RWPE2 (cell line): ENCODE measurements at regions not wholly inside any gene's neighbourhood (a gene's known extent, or its start where the extent isn't known, plus 50 kb on each side); places are given as distances from the start of the nearest gene placed in this dataset.

Source experiments
- ATAC-seq: fragments of 200-7000 bp; cut with Tn5 transposase; 3 replicates; pipeline ENCODE4 v1.9.1; 2021; ENCODE audit warnings: low read depth
- DNase-seq: peaks from one replicate; pipeline ENCODE4 v3.0.0-alpha.2; 2020; ENCODE audit warnings: low spot score
- H3K27ac ChIP-seq: fragments of 450-650 bp; 2 replicates; pipeline ENCODE4 v1.5.1; 2017; ENCODE audit warnings: mild to moderate bottlenecking; ENCODE audit not compliant: poor library complexity, severe bottlenecking
- H3K27me3 ChIP-seq: fragments of 250-450 bp; sonication (Bioruptor Pico); 2 replicates; pipeline ENCODE4 v1.5.1; 2021; ENCODE audit warnings: mild to moderate bottlenecking, moderate library complexity; ENCODE audit not compliant: insufficient read depth, poor library complexity, severe bottlenecking
- H3K36me3 ChIP-seq: fragments of 250-450 bp; sonication (Bioruptor Pico); 2 replicates; pipeline ENCODE4 v1.5.1; 2020; ENCODE audit warnings: low read depth, mild to moderate bottlenecking, moderate library complexity
- H3K4me1 ChIP-seq: fragments of 250-450 bp; sonication (Bioruptor Pico); 2 replicates; pipeline ENCODE4 v1.5.1; 2021; ENCODE audit warnings: mild to moderate bottlenecking, moderate library complexity; ENCODE audit not compliant: insufficient read depth, poor library complexity, severe bottlenecking
- H3K4me3 ChIP-seq: fragments of 250-450 bp; sonication (Bioruptor Pico); 2 replicates; pipeline ENCODE4 v1.5.1; 2021; ENCODE audit warnings: mild to moderate bottlenecking, moderate library complexity; ENCODE audit not compliant: severe bottlenecking
- H3K9me3 ChIP-seq: fragments of 250-450 bp; sonication (Bioruptor Pico); 2 replicates; pipeline ENCODE4 v1.5.1; 2021; ENCODE audit warnings: mild to moderate bottlenecking, moderate library complexity; ENCODE audit not compliant: severe bottlenecking
- TF ChIP-seq, protein P1 (sequence below): fragments of 450-650 bp; IDR thresholded peaks from one replicate; pipeline ENCODE4 v1.5.1; 2017; ENCODE audit warnings: mild to moderate bottlenecking, moderate library complexity; ENCODE audit not compliant: poor library complexity, severe bottlenecking

DNA sequence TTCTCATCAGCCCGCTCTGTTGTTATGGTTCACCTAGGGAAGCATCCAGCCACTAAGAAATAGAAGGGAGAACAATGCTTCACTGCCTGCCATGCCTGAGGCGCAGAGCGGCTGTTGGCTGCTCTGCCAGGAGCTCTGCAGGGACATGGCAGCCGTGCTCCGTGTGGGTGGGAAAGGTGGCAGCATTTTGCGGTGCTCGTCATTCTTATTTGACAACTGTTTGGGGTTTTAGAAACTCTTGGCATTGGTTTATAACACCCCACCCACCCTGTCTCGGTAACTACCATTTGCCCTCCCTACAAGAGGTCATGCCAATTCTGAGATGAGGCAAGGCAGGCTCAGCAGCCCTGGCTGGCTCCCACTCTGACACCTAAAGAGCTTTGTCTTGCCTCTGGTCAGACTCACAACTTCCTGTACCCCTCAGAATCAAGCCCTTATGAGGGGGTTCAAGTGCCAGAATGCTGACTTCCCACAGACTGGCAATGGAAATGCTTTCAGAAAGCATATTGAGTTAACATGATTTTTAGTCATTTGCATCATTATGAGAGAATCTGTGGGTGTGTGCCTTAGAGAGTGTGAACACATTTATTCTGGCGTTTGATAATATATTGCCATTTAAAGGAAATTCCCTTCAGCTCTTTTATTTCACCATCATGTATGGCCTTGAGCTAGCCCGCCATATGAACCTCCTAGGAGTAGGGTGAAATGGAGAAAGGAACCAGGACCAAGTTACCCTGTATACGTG, 288.0 kb upstream of the ANKRD55 start:
- no peak for ATAC-seq
- H3K4me1 ChIP-seq: peaks cover 27% of the 10 kb centered on the region
- H3K4me3 ChIP-seq: no peak overlapping the region
- no peaks in the 10 kb centered on the region for H3K9me3 ChIP-seq
- TF ChIP-seq, protein P1, sequence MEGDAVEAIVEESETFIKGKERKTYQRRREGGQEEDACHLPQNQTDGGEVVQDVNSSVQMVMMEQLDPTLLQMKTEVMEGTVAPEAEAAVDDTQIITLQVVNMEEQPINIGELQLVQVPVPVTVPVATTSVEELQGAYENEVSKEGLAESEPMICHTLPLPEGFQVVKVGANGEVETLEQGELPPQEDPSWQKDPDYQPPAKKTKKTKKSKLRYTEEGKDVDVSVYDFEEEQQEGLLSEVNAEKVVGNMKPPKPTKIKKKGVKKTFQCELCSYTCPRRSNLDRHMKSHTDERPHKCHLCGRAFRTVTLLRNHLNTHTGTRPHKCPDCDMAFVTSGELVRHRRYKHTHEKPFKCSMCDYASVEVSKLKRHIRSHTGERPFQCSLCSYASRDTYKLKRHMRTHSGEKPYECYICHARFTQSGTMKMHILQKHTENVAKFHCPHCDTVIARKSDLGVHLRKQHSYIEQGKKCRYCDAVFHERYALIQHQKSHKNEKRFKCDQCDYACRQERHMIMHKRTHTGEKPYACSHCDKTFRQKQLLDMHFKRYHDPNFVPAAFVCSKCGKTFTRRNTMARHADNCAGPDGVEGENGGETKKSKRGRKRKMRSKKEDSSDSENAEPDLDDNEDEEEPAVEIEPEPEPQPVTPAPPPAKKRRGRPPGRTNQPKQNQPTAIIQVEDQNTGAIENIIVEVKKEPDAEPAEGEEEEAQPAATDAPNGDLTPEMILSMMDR: no peak
- no peaks in the 10 kb centered on the region for H3K27me3 ChIP-seq
- no peak overlapping the region for H3K27ac ChIP-seq
- no peak for DNase-seq
- H3K36me3 ChIP-seq: no peaks in the 10 kb centered on the region

DNA sequence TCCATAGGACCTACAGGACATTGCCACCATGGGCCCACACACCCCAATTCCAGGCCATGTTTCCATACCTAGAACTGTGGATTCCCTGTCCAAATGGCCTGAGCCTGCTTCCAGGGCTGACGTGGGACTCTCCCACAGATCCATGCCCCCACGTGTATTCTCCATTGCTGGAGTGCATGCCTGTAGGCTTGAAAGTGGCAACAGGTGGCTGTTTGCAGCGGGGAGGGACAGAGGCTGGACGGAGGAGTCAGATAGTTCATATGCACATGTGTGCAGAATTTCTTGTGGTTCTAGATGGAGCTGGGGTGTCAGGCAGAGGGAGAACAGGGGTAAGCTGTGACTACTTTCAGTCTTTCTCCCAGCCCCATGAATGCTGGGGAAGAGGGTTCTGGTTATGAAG, 285.7 kb upstream of the ANKRD55 start:
- Histone ChIP-seq H3K27ac (no peak overlapping the region), H3K36me3 (no peaks in the 10 kb centered on the region), H3K4me3 (no peak overlapping the region), H3K4me1 (peaks cover 15% of the 10 kb centered on the region), H3K9me3 (no peaks in the 10 kb centered on the region), H3K27me3 (no peaks in the 10 kb centered on the region)
- ATAC-seq (no peak), DNase-seq (no peak)
- TF ChIP-seq, protein P1: no peak

DNA sequence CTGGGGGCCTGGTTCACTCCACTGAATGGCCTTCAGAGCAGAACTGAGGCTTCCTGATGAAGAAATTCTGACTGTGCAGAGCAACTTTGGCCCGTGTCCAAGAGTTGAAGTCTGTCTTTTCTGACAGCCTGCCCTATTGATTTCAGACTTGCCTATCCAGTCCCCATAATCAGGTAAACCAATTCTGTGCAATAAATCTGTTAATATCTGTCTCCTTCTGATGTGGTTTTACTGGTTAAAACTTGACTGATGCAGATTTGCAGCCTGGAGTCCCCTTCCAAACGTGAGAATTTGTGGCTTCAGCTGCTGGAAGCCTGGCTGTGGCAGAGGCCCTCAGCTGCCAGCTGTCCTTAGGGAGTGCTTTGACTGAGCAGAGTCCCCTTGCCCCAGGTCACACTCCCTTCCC, 283.9 kb upstream of the ANKRD55 start:
- H3K27me3 ChIP-seq: no peaks in the 10 kb centered on the region
- DNase-seq (no peak), ATAC-seq (peak; percentile 50; the same call in 1 of the 3 replicates)
- no peaks in the 10 kb centered on the region for H3K36me3 ChIP-seq
- H3K9me3 ChIP-seq: no peaks in the 10 kb centered on the region
- no peak overlapping the region for H3K4me3 ChIP-seq
- TF ChIP-seq, protein P1: no peak
- peaks cover 13% of the 10 kb centered on the region for H3K4me1 ChIP-seq
- H3K27ac ChIP-seq: no peak overlapping the region

DNA sequence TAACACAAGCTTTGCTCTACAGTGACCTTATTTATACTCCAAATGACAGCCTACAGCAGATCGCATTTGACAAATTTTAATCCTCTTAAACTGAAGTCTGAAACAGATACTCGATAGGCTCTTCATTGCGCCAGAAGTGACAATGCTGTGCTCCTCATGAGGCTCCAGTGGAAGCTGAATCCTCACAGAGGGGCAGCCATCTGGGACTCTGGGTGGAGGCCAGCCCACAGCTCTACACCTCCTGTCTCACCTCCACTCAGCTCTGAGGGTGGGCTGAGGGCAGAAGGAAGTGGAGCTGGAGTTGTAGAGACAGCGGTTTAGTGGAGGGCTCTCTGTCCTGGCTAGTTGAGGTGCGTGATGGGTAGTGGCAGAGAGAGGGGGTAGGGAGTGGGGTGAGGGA, 283.3 kb upstream of the ANKRD55 start:
- TF ChIP-seq, protein P1: no peak
- Histone ChIP-seq H3K27me3 (no peaks in the 10 kb centered on the region), H3K4me1 (peaks cover 13% of the 10 kb centered on the region), H3K4me3 (no peak overlapping the region), H3K27ac (no peak overlapping the region), H3K9me3 (no peaks in the 10 kb centered on the region), H3K36me3 (no peaks in the 10 kb centered on the region)
- DNase-seq (no peak), ATAC-seq (no peak)

DNA sequence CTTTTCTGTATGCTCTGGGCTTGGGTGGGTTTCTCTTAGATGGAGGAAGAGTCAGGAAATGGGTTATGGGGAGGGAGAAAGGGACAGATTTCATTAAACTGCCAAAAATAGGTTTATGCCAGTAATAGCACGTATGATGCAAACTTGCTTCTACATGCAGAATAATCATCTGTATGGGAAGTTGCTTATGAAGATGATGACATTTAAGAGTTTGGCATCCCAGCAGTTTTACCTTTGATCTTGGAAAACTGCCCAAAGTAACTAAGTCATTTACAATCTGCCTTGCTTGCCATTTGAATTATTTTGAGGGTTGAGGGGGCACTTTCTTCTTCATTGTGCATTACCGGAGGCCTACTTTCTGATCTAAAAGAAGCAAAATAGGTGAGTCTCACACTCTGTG, 282.9 kb upstream of the ANKRD55 start:
- TF ChIP-seq, protein P1: no peak
- Histone ChIP-seq H3K4me3 (no peak overlapping the region), H3K9me3 (no peaks in the 10 kb centered on the region), H3K36me3 (no peaks in the 10 kb centered on the region), H3K27ac (no peak overlapping the region), H3K27me3 (no peaks in the 10 kb centered on the region), H3K4me1 (peaks cover 13% of the 10 kb centered on the region)
- DNase-seq (no peak), ATAC-seq (0 out of 3 replicates have a peak, but pooled peaks have one; percentile 33)
